ENCODE measurements at regions not wholly inside any gene's neighbourhood (a gene's known extent, or its start where the extent isn't known, plus 50 kb on each side); places are given as distances from the start of the nearest gene placed in this dataset.

GRCh38 chr2:118645876-118646275 lies 201.6 kb downstream of the EN1 start:
- TF ChIP-seq CTCF (IDR thresholded peaks at IDR 0.05) (no peak), POLR2A (IDR thresholded peaks at IDR 0.05) (no peak)
